ENCODE measurements at regions not wholly inside any gene's neighbourhood (a gene's known extent, or its start where the extent isn't known, plus 50 kb on each side); places are given as distances from the start of the nearest gene placed in this dataset.
"Not testable (repeated sequence)": the region's sequence is repeated elsewhere in the genome, so short reads cannot be mapped to it uniquely, and the experiment has no call there.

- DNase-seq, result no peak
- 45 to 50% (median 48%) methylated on average over 2 of the region's 2 CpGs for WGBS, 3 donors
These were observed 92.8 kb downstream of the CCDC71L start for GRCh38 chr7:106568002-106568679.

GRCh38 chr7:106567204-106568001, 93.6 kb downstream of the CCDC71L start:
- peaks cover 13% of the 10 kb centered on the region for H3K4me1 ChIP-seq
- DNase-seq; H3K4me3 ChIP-seq; ATAC-seq; H3K27me3 ChIP-seq (ENCODE audit: insufficient read depth in 3 of 3, low read length in 2 of 3); H3K36me3 ChIP-seq (ENCODE audit: insufficient read depth in 1 of 2, low read depth in 1 of 2); H3K9me3 ChIP-seq; intact Hi-C loops (cut with DNase I); H3K27ac ChIP-seq: not testable (repeated sequence)
- 78 to 82% (median 80%) methylated on average over 15 of the region's 15 CpGs for WGBS, 3 donors

More at GRCh38 chr7:106568002-106568679, 92.8 kb downstream of the CCDC71L start:
- Histone ChIP-seq H3K4me3 (no peak overlapping the region), H3K27ac (no peak overlapping the region), H3K9me3 (no peaks in the 10 kb centered on the region), H3K27me3 (ENCODE audit: insufficient read depth in 3 of 3, low read length in 2 of 3) (no peaks in the 10 kb centered on the region), H3K36me3 (ENCODE audit: insufficient read depth in 1 of 2, low read depth in 1 of 2) (no peaks in the 10 kb centered on the region), H3K4me1 (peaks cover 13% of the 10 kb centered on the region)
- no peak for TF ChIP-seq CTCF (IDR thresholded peaks at IDR 0.05)
- ATAC-seq, result no peak
- intact Hi-C loops (cut with DNase I), result no loop called here

DNA sequence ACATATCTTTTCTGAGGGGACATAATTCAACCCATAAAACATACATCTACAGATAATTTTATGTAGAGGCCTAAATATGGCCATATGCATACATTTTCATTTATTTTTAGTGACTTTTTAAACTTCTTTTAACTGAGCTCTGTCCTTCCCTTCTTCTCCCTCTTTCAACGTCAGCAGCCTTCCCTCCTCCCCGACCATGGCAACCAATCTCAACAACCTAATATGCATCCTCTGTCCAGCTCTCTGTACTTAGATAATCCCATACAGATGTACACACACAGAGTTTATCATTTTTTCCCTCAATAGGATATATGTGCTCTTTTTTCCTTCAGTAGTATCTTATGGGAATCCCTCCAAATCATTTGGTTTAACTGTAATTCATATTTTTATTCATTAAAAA, 94.3 kb downstream of the CCDC71L start:
- DNase-seq (no peak), ATAC-seq (no peak)
- WGBS, 3 donors, result 48 to 64% (median 62%) methylated on average over 2 of the region's 2 CpGs
- Histone ChIP-seq H3K36me3 (ENCODE audit: insufficient read depth in 1 of 2, low read depth in 1 of 2) (no peaks in the 10 kb centered on the region), H3K27ac (no peak overlapping the region), H3K9me3 (no peaks in the 10 kb centered on the region), H3K27me3 (ENCODE audit: insufficient read depth in 3 of 3, low read length in 2 of 3) (no peaks in the 10 kb centered on the region), H3K4me1 (peaks cover 13% of the 10 kb centered on the region), H3K4me3 (no peak overlapping the region)
- TF ChIP-seq CTCF (IDR thresholded peaks at IDR 0.05), result no peak
- intact Hi-C loops (cut with DNase I), result no loop called here

- 62 to 74% (median 73%) methylated on average over 6 of the region's 6 CpGs for WGBS, 3 donors
- Histone ChIP-seq H3K9me3 (no peaks in the 10 kb centered on the region), H3K27ac (no peak overlapping the region), H3K4me1 (peaks cover 13% of the 10 kb centered on the region), H3K4me3 (no peak overlapping the region), H3K27me3 (ENCODE audit: insufficient read depth in 3 of 3, low read length in 2 of 3) (no peaks in the 10 kb centered on the region), H3K36me3 (ENCODE audit: insufficient read depth in 1 of 2, low read depth in 1 of 2) (no peaks in the 10 kb centered on the region)
- ATAC-seq, result peak in 1 of 4 donors; percentile 50
- no peak for TF ChIP-seq CTCF (IDR thresholded peaks at IDR 0.05)
- DNase-seq, result no peak
- intact Hi-C loops (cut with DNase I), result no loop called here
These were observed 94.8 kb downstream of the CCDC71L start for GRCh38 chr7:106566196-106566595.

DNA sequence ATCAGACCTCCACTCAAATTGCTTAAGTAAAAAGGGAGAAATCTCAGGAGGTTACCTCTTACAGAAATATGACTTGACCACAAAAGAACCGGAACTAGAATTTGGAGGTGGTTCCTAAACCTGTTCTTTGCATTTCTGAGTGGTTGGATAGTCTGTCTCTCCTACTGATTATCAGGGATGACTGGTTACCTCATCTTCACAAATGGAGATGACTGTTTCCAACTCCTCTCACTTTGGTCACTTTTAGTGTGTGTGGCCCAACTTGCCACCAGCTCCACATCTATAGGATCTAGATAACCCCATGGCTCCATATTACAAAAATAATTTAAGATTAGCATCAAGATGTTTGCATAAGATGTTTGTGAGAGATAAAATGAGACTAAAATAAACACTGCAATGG, 95.5 kb downstream of the CCDC71L start:
- Histone ChIP-seq H3K9me3 (no peaks in the 10 kb centered on the region), H3K27me3 (ENCODE audit: insufficient read depth in 3 of 3, low read length in 2 of 3) (no peaks in the 10 kb centered on the region), H3K36me3 (ENCODE audit: insufficient read depth in 1 of 2, low read depth in 1 of 2) (no peaks in the 10 kb centered on the region), H3K4me1 (peaks cover 13% of the 10 kb centered on the region), H3K27ac (no peak overlapping the region), H3K4me3 (no peak overlapping the region)
- DNase-seq, result no peak
- no peak for ATAC-seq
- intact Hi-C loops (cut with DNase I), result no loop called here
- 90 to 94% (median 94%) methylated on average over 1 of the region's 1 CpG for WGBS, 3 donors
- TF ChIP-seq CTCF (IDR thresholded peaks at IDR 0.05), result no peak
